T-helper 17 cell (primary cell): ENCODE measurements at regions not wholly inside any gene's neighbourhood (a gene's known extent, or its start where the extent isn't known, plus 50 kb on each side); places are given as distances from the start of the nearest gene placed in this dataset.
"Not testable (repeated sequence)": the region's sequence is repeated elsewhere in the genome, so short reads cannot be mapped to it uniquely, and the experiment has no call there.

Experiments
- ATAC-seq: fragments of 150-1000 bp; cut with Tn5 transposase; 2 replicates; pipeline ENCODE4 v1.10.0; 2021; ENCODE audit warnings: mild to moderate bottlenecking, moderate library complexity
- DNase-seq, 3 donors: peaks; one replicate each; pipeline versions ENCODE4 v3.0.0 to v3.0.0-alpha.2; 2020 to 2021
- H3K9me3 ChIP-seq: one replicate; pipeline ENCODE4 v1.7.0; 2013; ENCODE audit warnings: low read length, mild to moderate bottlenecking; ENCODE audit not compliant: control insufficient read depth, poor library complexity, severe bottlenecking
- H3K27ac Mint-ChIP-seq: one replicate; pipeline ENCODE4 v1.8.0; 2022; ENCODE audit warnings: mild to moderate bottlenecking, moderate library complexity, mixed read lengths
- H3K27me3 Mint-ChIP-seq: one replicate; pipeline ENCODE4 v1.8.0; 2022; ENCODE audit warnings: mixed read lengths
- H3K36me3 Mint-ChIP-seq: one replicate; pipeline ENCODE4 v1.8.0; 2022; ENCODE audit warnings: low read depth, mixed read lengths
- H3K4me1 Mint-ChIP-seq: one replicate; pipeline ENCODE4 v1.8.0; 2022; ENCODE audit warnings: mild to moderate bottlenecking, mixed read lengths
- H3K4me3 Mint-ChIP-seq: one replicate; pipeline ENCODE4 v1.8.0; 2022; ENCODE audit warnings: mild to moderate bottlenecking, moderate library complexity, mixed read lengths

GRCh38 chr12:19608039-19608438 is 168.7 kb downstream of the AEBP2 start:
- Mint-ChIP-seq H3K4me1 (no peaks in the 10 kb centered on the region), H3K27me3 (no peaks in the 10 kb centered on the region), H3K4me3 (no peak overlapping the region), H3K27ac (no peak overlapping the region), H3K36me3 (peaks cover 7% of the 10 kb centered on the region)
- DNase-seq (no peak), ATAC-seq (no peak)
- peaks cover 2% of the 10 kb centered on the region for H3K9me3 ChIP-seq

- ATAC-seq (no peak), DNase-seq (no peak)
- Mint-ChIP-seq H3K4me1 (peaks cover 3% of the 10 kb centered on the region), H3K27me3 (no peaks in the 10 kb centered on the region), H3K36me3 (peaks cover 8% of the 10 kb centered on the region), H3K4me3 (no peak overlapping the region), H3K27ac (no peak overlapping the region)
- H3K9me3 ChIP-seq: peaks cover 2% of the 10 kb centered on the region
These were observed 173.8 kb downstream of the AEBP2 start for GRCh38 chr12:19613051-19613535.

- H3K9me3 ChIP-seq: peaks cover 2% of the 10 kb centered on the region
- DNase-seq (no peak), ATAC-seq (no peak)
- Mint-ChIP-seq H3K4me1 (peaks cover 3% of the 10 kb centered on the region), H3K27ac (no peak overlapping the region), H3K27me3 (no peaks in the 10 kb centered on the region), H3K36me3 (peaks cover 8% of the 10 kb centered on the region), H3K4me3 (no peak overlapping the region)
These were observed 175.5 kb downstream of the AEBP2 start for GRCh38 chr12:19614601-19615383.

GRCh38 chr12:19615384-19615725 is 176.1 kb downstream of the AEBP2 start:
- no peaks in the 10 kb centered on the region for H3K27me3 Mint-ChIP-seq
- no peaks in the 10 kb centered on the region for H3K9me3 ChIP-seq
- no peak overlapping the region for H3K27ac Mint-ChIP-seq
- H3K4me1 Mint-ChIP-seq: peaks cover 3% of the 10 kb centered on the region
- no peak overlapping the region for H3K4me3 Mint-ChIP-seq
- H3K36me3 Mint-ChIP-seq: peaks cover 8% of the 10 kb centered on the region
- ATAC-seq: no peak
- no peak for DNase-seq

GRCh38 chr12:19616781-19617180 is 177.5 kb downstream of the AEBP2 start:
- H3K27ac Mint-ChIP-seq: no peak overlapping the region
- no peak overlapping the region for H3K4me3 Mint-ChIP-seq
- peaks cover 3% of the 10 kb centered on the region for H3K4me1 Mint-ChIP-seq
- no peak for DNase-seq
- ATAC-seq: no peak
- no peaks in the 10 kb centered on the region for H3K27me3 Mint-ChIP-seq
- H3K9me3 ChIP-seq: no peaks in the 10 kb centered on the region
- H3K36me3 Mint-ChIP-seq: peaks cover 5% of the 10 kb centered on the region

GRCh38 chr12:19620222-19620621 is 180.9 kb downstream of the AEBP2 start:
- H3K36me3 Mint-ChIP-seq: no peaks in the 10 kb centered on the region
- no peak for DNase-seq
- ATAC-seq: no peak
- no peak overlapping the region for H3K27ac Mint-ChIP-seq
- H3K9me3 ChIP-seq: no peaks in the 10 kb centered on the region
- H3K4me3 Mint-ChIP-seq: no peak overlapping the region
- peaks cover 3% of the 10 kb centered on the region for H3K4me1 Mint-ChIP-seq
- H3K27me3 Mint-ChIP-seq: no peaks in the 10 kb centered on the region

- no peak overlapping the region for H3K4me3 Mint-ChIP-seq
- H3K27me3 Mint-ChIP-seq: no peaks in the 10 kb centered on the region
- no peak for ATAC-seq
- H3K4me1 Mint-ChIP-seq: no peaks in the 10 kb centered on the region
- no peaks in the 10 kb centered on the region for H3K36me3 Mint-ChIP-seq
- H3K27ac Mint-ChIP-seq: no peak overlapping the region
- no peaks in the 10 kb centered on the region for H3K9me3 ChIP-seq
- DNase-seq: no peak
These were observed 184.6 kb downstream of the AEBP2 start for GRCh38 chr12:19623751-19624399.

GRCh38 chr12:19624491-19624890 is 185.2 kb downstream of the AEBP2 start:
- no peaks in the 10 kb centered on the region for H3K9me3 ChIP-seq
- H3K36me3 Mint-ChIP-seq: no peaks in the 10 kb centered on the region
- DNase-seq: no peak
- no peak overlapping the region for H3K27ac Mint-ChIP-seq
- no peaks in the 10 kb centered on the region for H3K4me1 Mint-ChIP-seq
- no peaks in the 10 kb centered on the region for H3K27me3 Mint-ChIP-seq
- ATAC-seq: no peak
- H3K4me3 Mint-ChIP-seq: no peak overlapping the region

- ATAC-seq, H3K9me3 ChIP-seq, H3K27me3 Mint-ChIP-seq, H3K4me3 Mint-ChIP-seq, H3K4me1 Mint-ChIP-seq, DNase-seq, H3K27ac Mint-ChIP-seq, H3K36me3 Mint-ChIP-seq: not testable (repeated sequence)
These were observed 186.3 kb downstream of the AEBP2 start for GRCh38 chr12:19625551-19625950.

GRCh38 chr12:19627719-19628118 is 188.4 kb downstream of the AEBP2 start:
- DNase-seq (no peak), ATAC-seq (no peak)
- no peaks in the 10 kb centered on the region for H3K27me3 Mint-ChIP-seq
- peaks cover 6% of the 10 kb centered on the region for H3K4me1 Mint-ChIP-seq
- H3K27ac Mint-ChIP-seq: no peak overlapping the region
- H3K4me3 Mint-ChIP-seq: no peak overlapping the region
- no peaks in the 10 kb centered on the region for H3K9me3 ChIP-seq
- H3K36me3 Mint-ChIP-seq: no peaks in the 10 kb centered on the region

GRCh38 chr12:19630536-19630935 is 191.2 kb downstream of the AEBP2 start:
- H3K4me1 Mint-ChIP-seq: peaks cover 6% of the 10 kb centered on the region
- no peak for ATAC-seq
- H3K36me3 Mint-ChIP-seq: no peaks in the 10 kb centered on the region

GRCh38 chr12:19633194-19633593 is 193.9 kb downstream of the AEBP2 start:
- ATAC-seq: no peak
- H3K36me3 Mint-ChIP-seq: no peaks in the 10 kb centered on the region

More at GRCh38 chr12:19630536-19630935, 191.2 kb downstream of the AEBP2 start:
- DNase-seq: no peak
- no peaks in the 10 kb centered on the region for H3K27me3 Mint-ChIP-seq
- no peak overlapping the region for H3K4me3 Mint-ChIP-seq
- no peak overlapping the region for H3K27ac Mint-ChIP-seq
- no peaks in the 10 kb centered on the region for H3K9me3 ChIP-seq

GRCh38 chr12:19633641-19634040 is 194.3 kb downstream of the AEBP2 start:
- DNase-seq (no peak), ATAC-seq (no peak)
- H3K9me3 ChIP-seq: no peaks in the 10 kb centered on the region
- H3K27me3 Mint-ChIP-seq: no peaks in the 10 kb centered on the region
- H3K4me1 Mint-ChIP-seq: peaks cover 6% of the 10 kb centered on the region
- no peak overlapping the region for H3K4me3 Mint-ChIP-seq
- H3K36me3 Mint-ChIP-seq: no peaks in the 10 kb centered on the region
- H3K27ac Mint-ChIP-seq: no peak overlapping the region

More at GRCh38 chr12:19633194-19633593, 193.9 kb downstream of the AEBP2 start:
- Mint-ChIP-seq H3K4me1 (peaks cover 6% of the 10 kb centered on the region), H3K27ac (no peak overlapping the region), H3K4me3 (no peak overlapping the region), H3K27me3 (no peaks in the 10 kb centered on the region)
- H3K9me3 ChIP-seq: no peaks in the 10 kb centered on the region
- DNase-seq: no peak
